NCI-H2029 treated with DMSO at 0.1 percent for 48 hours (cell line): ENCODE measurements at regions not wholly inside any gene's neighbourhood (a gene's known extent, or its start where the extent isn't known, plus 50 kb on each side); places are given as distances from the start of the nearest gene placed in this dataset.
"Not testable (repeated sequence)": the region's sequence is repeated elsewhere in the genome, so short reads cannot be mapped to it uniquely, and the experiment has no call there.

Experiments
- DNase-seq: peaks from one replicate; lab custom pipeline; 2025; lab: John Stamatoyannopoulos, UW

DNA sequence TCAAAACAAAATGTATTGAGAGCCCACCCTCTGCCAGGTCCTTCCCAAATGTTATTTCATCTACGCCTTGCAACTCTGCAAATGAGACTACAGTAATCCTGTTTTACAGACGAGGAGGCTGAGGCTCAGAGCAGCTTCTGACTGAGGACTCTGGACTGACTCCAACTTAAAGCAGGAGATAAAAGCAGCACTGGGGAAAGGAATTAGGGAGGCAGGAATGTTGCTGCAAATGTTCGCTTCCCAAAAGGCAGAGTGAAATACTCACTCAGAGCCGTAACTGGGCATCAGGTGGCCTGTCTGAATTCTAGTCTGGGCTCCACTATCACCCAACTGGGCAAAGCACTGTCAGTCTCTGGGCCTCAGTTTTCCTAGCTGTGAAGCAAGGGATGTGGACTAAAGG is 94.7 kb upstream of the SRD5A3 start:
- DNase-seq: no peak

DNA sequence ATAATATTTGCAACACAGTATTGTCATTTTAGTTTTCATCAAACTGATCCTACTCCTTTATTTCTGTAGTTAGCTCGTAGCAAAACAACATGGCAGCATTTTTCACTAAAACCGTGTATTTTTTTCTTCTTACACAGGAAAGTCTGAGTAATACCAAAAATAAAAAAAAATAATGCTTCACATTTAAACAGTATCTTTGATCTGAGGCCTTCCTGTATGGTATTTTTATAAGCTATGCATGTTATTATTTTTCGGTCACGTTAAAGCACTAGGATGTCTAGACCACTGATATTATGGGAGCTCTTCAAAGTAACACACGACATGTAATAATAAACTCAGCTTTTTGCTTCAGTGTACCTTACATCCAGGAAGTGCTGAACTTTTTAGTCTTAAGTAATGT is 94.1 kb upstream of the SRD5A3 start:
- DNase-seq: no peak

DNA sequence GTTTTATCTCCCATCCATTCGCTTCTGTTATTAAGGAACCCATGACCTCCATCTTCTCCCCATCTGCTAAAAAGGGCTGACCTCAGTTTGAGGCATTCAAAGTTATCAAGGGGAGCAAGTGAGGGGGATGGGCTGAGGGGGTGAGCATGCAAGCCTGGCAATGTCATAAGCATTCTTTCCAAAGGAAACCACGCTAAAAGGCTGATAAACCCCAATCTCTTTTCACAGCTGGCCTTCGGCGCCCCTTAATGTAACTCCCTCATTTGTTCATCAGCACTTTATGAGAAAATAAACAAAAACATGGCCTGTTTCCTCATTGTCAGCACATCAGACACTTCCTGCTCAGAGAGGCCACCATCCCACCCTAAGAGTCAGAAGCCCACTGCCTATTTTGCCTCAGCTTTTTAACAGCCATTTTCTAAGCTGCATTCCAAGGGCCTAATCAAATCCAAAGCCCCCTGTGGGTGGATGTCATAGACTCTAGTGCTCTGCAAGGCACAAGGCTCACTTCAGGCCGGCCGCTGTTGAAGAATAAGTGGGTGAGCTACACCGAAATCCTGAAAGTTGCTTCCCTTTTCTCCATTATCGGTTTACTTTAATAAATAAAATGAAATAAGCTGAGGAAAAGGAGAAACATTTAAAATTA is 92.0 kb upstream of the SRD5A3 start:
- DNase-seq: no peak

- no peak for DNase-seq
These were observed 90.9 kb upstream of the SRD5A3 start for GRCh38 chr4:55255179-55255578.

DNA sequence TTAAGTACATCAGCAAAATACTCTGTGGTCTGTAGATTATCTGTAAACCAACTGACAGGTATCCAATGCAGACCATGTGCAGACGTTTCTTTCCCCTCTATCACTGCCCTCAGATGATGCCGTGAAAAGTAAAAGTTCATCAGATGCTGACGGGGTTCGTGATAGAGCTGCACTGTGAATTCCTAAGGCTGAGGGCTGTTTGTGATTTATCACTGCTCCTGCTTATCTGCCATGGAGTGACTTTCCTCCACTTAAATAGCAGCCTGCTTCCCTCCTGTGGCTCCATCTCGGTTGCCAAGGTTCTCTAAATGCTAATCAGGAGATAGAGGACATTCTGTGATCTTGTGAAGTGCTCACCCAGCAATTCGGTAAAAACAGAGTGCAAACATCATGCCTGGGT is 89.3 kb upstream of the SRD5A3 start:
- DNase-seq: no peak

DNA sequence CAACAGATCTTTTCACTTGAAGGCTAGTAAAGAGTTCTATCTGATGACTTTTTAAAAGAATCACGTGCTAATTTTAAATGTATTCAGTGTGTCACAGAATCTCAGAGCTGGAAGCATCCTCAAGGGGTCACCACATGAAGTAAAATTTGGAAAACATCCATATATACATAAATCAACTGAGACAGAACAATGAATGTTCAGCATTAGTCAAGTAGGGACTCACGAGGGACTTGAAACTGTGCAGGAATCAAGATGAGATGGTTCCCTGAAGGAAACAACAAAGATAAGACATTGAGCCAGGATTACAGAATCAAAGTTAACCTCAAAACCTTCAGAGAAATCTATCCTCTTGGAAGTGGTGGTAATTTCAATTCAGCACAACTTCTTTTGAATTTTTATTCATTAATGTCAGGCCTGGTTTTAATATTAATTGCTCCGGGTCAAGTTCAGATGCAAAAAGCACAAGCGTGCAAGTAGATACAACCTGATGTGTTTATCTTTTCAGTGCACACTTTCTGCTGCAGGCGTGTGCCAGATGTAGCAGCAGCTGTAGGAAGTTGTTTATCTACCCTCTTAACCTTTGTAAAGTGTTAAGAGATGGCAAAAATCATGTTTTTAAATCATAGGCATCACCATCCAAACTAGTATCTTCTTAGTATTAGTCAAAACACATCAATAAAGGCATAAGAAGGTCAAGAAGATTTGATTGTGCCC is 87.7 kb upstream of the SRD5A3 start:
- DNase-seq: no peak

GRCh38 chr4:55259294-55259693 is 86.7 kb upstream of the SRD5A3 start:
- DNase-seq: no peak

GRCh38 chr4:55269470-55269869 is 76.6 kb upstream of the SRD5A3 start:
- DNase-seq: no peak

- DNase-seq: no peak
These were observed 76.0 kb upstream of the SRD5A3 start for GRCh38 chr4:55269995-55270394.

- DNase-seq: no peak
These were observed 75.6 kb upstream of the SRD5A3 start for GRCh38 chr4:55270481-55270880.

DNA sequence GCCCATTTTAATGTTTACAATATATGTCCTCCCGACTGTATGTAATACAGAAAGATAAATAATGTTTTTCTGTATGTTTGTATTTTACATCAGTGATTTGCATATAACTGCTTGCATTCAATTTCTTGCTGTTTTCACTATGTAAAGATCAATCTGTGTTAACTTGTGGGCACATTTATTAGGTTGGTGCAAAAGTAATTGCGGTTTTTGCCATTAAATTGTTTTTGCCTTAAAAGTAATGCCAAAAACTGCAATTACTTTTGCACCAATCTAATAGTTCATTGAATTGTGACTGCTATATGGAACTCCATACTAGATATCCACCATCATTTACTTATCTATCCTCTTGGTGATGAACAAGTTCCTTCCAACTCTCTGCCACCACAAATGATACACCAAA is 73.9 kb upstream of the SRD5A3 start:
- no peak for DNase-seq

DNA sequence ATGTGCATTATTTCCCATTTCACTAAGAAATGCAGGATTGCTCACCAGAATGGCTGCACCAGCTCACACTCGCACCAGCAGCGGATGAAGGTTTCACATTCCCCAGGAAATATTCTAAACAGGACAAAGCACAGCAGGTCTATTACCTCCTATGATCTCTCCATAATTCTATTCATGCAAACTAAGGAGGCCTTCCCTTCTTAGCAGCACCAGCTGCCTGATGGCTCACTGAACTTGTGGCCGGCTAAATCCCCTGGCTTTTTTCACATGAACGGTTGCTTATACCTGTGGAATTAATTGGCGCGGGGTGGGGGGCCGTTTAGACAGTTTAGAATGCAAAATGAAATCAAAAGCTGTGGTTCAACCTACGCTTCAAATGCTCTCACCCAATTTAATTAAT is 73.5 kb upstream of the SRD5A3 start:
- DNase-seq: no peak

GRCh38 chr4:55277011-55277410 is 69.0 kb upstream of the SRD5A3 start:
- no peak for DNase-seq

DNA sequence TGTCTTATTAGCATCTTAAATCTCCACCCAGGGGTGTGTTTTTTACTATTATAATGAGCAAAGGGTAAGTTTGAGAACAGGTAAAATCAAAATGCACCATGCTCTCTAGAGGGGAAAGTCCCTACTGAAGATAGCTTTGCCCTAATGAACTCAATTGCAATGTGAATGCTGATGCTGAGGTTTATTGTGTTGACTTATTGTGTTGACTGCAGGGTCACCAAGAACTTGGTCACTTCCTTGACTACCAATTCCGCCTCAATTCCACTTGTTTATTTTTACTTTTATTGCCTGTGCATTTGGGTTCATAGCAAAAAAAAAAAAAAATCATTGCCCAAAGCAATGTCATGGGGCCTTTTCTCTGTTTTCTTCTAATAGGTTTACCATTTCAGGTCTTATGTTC is 67.7 kb upstream of the SRD5A3 start:
- no peak for DNase-seq

DNA sequence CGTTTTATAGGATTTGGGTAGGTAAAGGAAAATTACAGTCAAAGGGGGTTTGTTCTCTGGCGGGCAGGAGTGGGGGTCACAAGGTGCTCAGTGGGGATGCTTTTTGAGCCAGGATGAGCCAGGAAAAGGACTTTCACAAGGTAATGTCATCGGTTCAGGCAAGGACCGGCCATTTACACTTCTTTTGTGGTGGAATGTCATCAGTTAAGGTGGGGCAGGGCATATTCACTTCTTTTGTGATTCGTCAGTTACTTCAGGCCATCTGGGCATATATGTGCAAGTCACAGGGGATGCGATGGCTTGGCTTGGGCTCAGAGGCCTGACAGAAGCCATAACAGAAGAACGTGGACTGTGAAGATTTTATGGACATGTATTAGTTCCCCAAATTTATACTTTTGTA is 65.6 kb upstream of the SRD5A3 start:
- not testable (repeated sequence) for DNase-seq

DNA sequence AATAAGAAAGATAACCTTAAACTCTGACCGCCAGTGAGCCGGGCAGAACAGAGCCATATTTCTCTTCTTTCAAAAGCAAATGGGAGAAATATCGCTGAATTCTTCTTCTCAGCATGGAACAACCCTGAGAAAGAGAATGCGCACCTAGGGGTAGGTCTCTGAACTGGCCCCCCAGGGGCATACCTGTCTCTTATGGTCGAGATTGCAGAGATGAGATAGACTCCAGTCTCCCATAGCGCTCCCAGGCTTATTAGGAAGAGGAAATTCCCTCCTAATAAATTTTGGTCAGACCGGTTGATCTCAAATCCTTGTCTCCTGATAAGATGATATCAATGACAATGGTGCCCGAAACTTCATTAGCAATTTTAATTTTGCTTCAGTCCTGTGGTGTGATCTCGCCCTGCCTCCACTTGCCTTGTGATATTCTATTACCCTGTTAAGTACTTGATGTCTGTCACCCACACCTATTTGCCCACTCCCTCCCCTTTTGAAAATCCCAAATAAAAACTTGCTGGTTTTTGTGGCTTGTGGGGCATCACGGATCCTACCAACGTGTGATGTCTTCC is 64.8 kb upstream of the SRD5A3 start:
- DNase-seq: not testable (repeated sequence)

- no peak for DNase-seq
These were observed 61.7 kb upstream of the SRD5A3 start for GRCh38 chr4:55284331-55284730.

DNA sequence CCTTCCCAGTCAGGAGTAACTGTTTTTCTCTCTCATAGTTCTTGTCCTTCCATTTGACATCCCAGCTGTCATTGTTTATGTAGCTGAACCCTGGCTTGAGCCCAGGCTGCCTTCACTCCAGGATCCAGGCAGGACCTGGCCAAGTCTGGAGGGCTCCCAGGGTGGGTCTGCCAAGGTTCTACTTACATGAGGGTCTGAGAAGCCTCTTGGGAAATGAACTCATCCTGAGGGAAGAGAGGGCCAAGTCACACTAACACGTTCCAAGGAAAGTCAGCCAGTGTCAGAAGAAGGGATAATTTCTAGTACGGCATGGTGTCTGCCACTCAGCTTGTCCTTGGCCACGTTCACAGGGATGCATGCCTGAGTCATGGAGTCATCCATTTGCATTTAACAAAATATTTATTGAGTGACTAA is 54.8 kb upstream of the SRD5A3 start:
- DNase-seq: no peak

DNA sequence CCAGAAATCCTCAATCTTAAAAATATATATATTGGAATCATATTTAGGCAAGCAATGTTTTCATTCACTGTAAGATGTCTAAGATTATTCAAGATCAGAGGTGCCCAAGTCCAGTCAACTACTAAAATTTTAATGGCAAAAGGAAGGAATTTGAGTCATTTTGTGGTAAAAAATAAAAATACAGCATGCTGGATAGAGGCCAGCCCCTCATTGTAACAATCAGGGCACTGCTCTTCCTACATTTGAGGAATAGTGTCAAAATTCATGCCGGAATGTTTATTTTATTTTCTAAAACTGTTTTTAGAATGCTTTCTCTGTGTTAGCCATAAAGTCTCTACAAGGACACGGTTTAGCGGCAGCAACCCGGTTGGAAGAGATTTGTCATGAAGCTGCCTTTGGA is 49.9 kb upstream of the SRD5A3 start:
- no peak for DNase-seq
